Spinal cord (tissue), 9 donors: ENCODE measurements at regions not wholly inside any gene's neighbourhood (a gene's known extent, or its start where the extent isn't known, plus 50 kb on each side); places are given as distances from the start of the nearest gene placed in this dataset.

Source experiments
- DNase-seq, 6 donors: peaks; one replicate each; pipeline versions ENCODE4 v3.0.0 to v3.0.0-alpha.2; 2013 to 2015; ENCODE audit warnings: low spot score in 6 of 6, low read depth in 4 of 6
- H3K27ac ChIP-seq: one replicate; pipeline ENCODE4 v1.5.1; 2013; ENCODE audit warnings: low read depth, low read length, control low read depth
- H3K27me3 ChIP-seq: one replicate; pipeline ENCODE4 v1.6.1; 2013; ENCODE audit warnings: low read length; ENCODE audit not compliant: control insufficient read depth, insufficient read depth
- H3K36me3 ChIP-seq: one replicate; pipeline ENCODE4 v1.6.1; 2013; ENCODE audit warnings: low read length; ENCODE audit not compliant: control insufficient read depth, insufficient read depth
- H3K4me1 ChIP-seq: one replicate; pipeline ENCODE4 v1.6.1; 2013; ENCODE audit warnings: low read length; ENCODE audit not compliant: control insufficient read depth, insufficient read depth
- H3K4me3 ChIP-seq: one replicate; pipeline ENCODE4 v1.5.1; 2013; ENCODE audit warnings: low read depth, low read length, control low read depth
- H3K9me3 ChIP-seq: one replicate; pipeline ENCODE4 v1.6.1; 2013; ENCODE audit warnings: low read length; ENCODE audit not compliant: control insufficient read depth, insufficient read depth
- WGBS: methylation state at CpG from one replicate; pipeline ENCODE4 v1.1.5; 2013; ENCODE audit warnings: missing lambda C conversion rate; ENCODE audit not compliant: insufficient coverage; 5-methylcytosine and 5-hydroxymethylcytosine counted together
- donor health status: healthy.

GRCh38 chr14:43031598-43031997 lies 1424.9 kb downstream of the LRFN5 start:
- no peak for DNase-seq
- Histone ChIP-seq H3K4me3 (no peak overlapping the region), H3K27ac (no peak overlapping the region), H3K36me3 (no peaks in the 10 kb centered on the region), H3K4me1 (no peaks in the 10 kb centered on the region), H3K9me3 (no peaks in the 10 kb centered on the region), H3K27me3 (no peaks in the 10 kb centered on the region)

DNA sequence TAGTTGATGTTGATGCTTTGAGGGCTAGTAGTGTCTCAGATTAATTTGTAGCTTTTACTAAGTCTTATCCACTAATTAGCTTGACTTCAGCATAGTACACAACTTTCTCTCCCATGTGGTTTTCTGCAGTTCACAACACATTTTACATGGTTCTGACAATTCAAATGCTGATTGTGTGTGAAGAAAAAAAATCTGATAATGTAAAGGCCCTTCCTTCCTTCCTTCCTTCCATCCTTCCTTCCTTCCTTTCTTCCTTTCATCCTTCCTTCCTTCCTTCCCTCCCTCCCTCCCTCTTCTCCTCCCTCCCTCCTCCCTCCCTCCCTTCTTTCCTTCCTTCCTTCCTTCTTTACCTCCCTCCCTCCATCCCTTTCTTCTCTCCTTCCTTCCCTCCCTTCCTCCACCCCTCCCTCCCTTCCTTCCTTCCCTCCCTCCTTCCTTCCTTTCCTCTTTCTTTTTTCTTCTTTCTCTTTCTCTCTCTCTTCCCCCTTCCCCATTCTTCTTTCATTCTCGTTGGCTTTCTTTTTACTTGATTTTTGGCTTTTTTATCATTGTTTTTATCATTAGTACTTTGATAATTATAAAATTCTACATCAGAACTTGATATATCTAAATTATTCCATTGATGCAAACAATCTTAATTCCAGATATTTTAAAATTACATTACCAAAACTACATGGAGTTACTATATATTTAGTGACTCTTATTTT lies 1415.6 kb downstream of the LRFN5 start:
- Histone ChIP-seq H3K36me3 (no peaks in the 10 kb centered on the region), H3K4me1 (no peaks in the 10 kb centered on the region), H3K27me3 (no peaks in the 10 kb centered on the region), H3K9me3 (no peaks in the 10 kb centered on the region), H3K4me3 (no peak overlapping the region), H3K27ac (no peak overlapping the region)
- WGBS, result no CpG with 5 or more reads among the region's 1 CpG
- no peak for DNase-seq

DNA sequence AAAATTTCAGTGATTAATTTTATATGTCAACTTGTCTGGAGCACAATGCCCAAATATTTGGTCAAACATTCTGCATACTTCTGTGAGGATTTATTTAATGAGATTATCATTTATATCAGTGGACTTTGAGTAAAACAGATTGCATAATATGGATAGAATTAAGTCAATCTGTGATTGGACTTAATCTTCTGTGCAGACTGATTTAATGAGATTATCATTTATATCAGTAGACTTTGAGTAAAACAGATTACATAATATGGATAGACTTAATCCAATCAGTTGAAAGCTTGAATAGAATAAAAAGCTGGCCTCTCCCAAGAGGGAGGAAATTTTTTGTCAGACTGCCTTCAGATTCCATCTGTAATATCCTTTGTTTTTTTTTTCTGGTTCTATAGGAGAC lies 1413.2 kb downstream of the LRFN5 start:
- no peaks in the 10 kb centered on the region for H3K9me3 ChIP-seq
- H3K27me3 ChIP-seq, result no peaks in the 10 kb centered on the region
- H3K4me3 ChIP-seq, result no peak overlapping the region
- no peaks in the 10 kb centered on the region for H3K36me3 ChIP-seq
- no peak overlapping the region for H3K27ac ChIP-seq
- no peaks in the 10 kb centered on the region for H3K4me1 ChIP-seq
- no peak for DNase-seq

GRCh38 chr14:43014338-43014737 lies 1407.7 kb downstream of the LRFN5 start:
- Histone ChIP-seq H3K27me3 (no peaks in the 10 kb centered on the region), H3K9me3 (peaks cover 3% of the 10 kb centered on the region), H3K27ac (no peak overlapping the region), H3K36me3 (no peaks in the 10 kb centered on the region), H3K4me1 (no peaks in the 10 kb centered on the region), H3K4me3 (no peak overlapping the region)
- WGBS, result 100% methylated on average over 1 of the region's 1 CpG
- no peak for DNase-seq

GRCh38 chr14:43012817-43013216 lies 1406.1 kb downstream of the LRFN5 start:
- H3K36me3 ChIP-seq, result no peaks in the 10 kb centered on the region
- H3K9me3 ChIP-seq, result peaks cover 5% of the 10 kb centered on the region
- no peak overlapping the region for H3K27ac ChIP-seq
- H3K4me3 ChIP-seq, result no peak overlapping the region
- no peaks in the 10 kb centered on the region for H3K4me1 ChIP-seq
- no CpG with 5 or more reads among the region's 1 CpG for WGBS
- no peak for DNase-seq
- no peaks in the 10 kb centered on the region for H3K27me3 ChIP-seq

GRCh38 chr14:43005807-43006206 lies 1399.1 kb downstream of the LRFN5 start:
- no CpG with 5 or more reads among the region's 1 CpG for WGBS
- no peaks in the 10 kb centered on the region for H3K27me3 ChIP-seq
- no peak for DNase-seq
- peaks cover 13% of the 10 kb centered on the region for H3K9me3 ChIP-seq
- no peak overlapping the region for H3K27ac ChIP-seq
- no peak overlapping the region for H3K4me3 ChIP-seq
- H3K4me1 ChIP-seq, result no peaks in the 10 kb centered on the region
- no peaks in the 10 kb centered on the region for H3K36me3 ChIP-seq

GRCh38 chr14:43003845-43004244 lies 1397.2 kb downstream of the LRFN5 start:
- H3K27me3 ChIP-seq, result no peaks in the 10 kb centered on the region
- H3K36me3 ChIP-seq, result no peaks in the 10 kb centered on the region
- no peak overlapping the region for H3K4me3 ChIP-seq
- no peak overlapping the region for H3K27ac ChIP-seq
- no peaks in the 10 kb centered on the region for H3K4me1 ChIP-seq
- peaks cover 10% of the 10 kb centered on the region for H3K9me3 ChIP-seq
- DNase-seq, result no peak
- 80% methylated on average over 1 of the region's 3 CpGs for WGBS

GRCh38 chr14:43001731-43002130 lies 1395.1 kb downstream of the LRFN5 start:
- Histone ChIP-seq H3K4me1 (no peaks in the 10 kb centered on the region), H3K4me3 (no peak overlapping the region), H3K9me3 (peaks cover 8% of the 10 kb centered on the region), H3K27ac (no peak overlapping the region), H3K27me3 (no peaks in the 10 kb centered on the region), H3K36me3 (no peaks in the 10 kb centered on the region)
- 83% methylated on average over 2 of the region's 3 CpGs for WGBS
- no peak for DNase-seq

- no peak for DNase-seq
- Histone ChIP-seq H3K4me3 (no peak overlapping the region), H3K27ac (no peak overlapping the region), H3K36me3 (no peaks in the 10 kb centered on the region), H3K27me3 (no peaks in the 10 kb centered on the region), H3K4me1 (no peaks in the 10 kb centered on the region), H3K9me3 (no peaks in the 10 kb centered on the region)
- no CpG with 5 or more reads among the region's 2 CpGs for WGBS
Observed at GRCh38 chr14:42994051-42994736, 1387.5 kb downstream of the LRFN5 start.

DNA sequence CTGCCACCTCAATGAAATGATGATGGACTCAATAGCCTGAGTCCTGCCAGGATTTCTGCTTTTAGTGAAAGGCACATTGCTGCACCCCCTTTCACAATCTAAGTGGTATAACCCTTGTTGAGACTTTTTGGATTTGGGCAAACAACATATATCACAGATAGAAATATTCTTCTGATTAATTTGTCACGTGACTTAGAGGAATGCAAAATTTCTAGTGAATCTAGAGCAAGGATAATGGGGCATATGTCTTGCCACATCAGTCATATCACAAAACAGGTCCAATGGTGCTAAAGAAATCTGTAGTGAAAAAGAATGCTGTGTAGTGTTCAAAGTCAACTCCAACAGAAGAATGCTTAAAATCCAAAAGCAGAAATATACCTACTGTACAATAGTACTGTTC lies 1386.3 kb downstream of the LRFN5 start:
- Histone ChIP-seq H3K27ac (no peak overlapping the region), H3K9me3 (no peaks in the 10 kb centered on the region), H3K4me1 (no peaks in the 10 kb centered on the region), H3K36me3 (no peaks in the 10 kb centered on the region), H3K27me3 (no peaks in the 10 kb centered on the region), H3K4me3 (no peak overlapping the region)
- WGBS, result no CpG with 5 or more reads among the region's 1 CpG
- DNase-seq, result no peak
